GM12875 (cell line): ENCODE measurements at regions not wholly inside any gene's neighbourhood (a gene's known extent, or its start where the extent isn't known, plus 50 kb on each side); places are given as distances from the start of the nearest gene placed in this dataset.
"Not testable (repeated sequence)": the region's sequence is repeated elsewhere in the genome, so short reads cannot be mapped to it uniquely, and the experiment has no call there.

ENCODE experiments used
- H3K4me3 ChIP-seq: one replicate; pipeline ENCODE4 v1.5.1; 2011; ENCODE audit warnings: low read depth, low read length, control low read depth
- TF ChIP-seq, protein P1 (sequence below): IDR thresholded peaks from 2 replicates; pipeline ENCODE4 v1.5.1; 2011; ENCODE audit warnings: low read depth, mild to moderate bottlenecking, control low read depth, inconsistent platforms, low read length, moderate library complexity, borderline replicate concordance; ENCODE audit not compliant: insufficient read depth

- H3K4me3 ChIP-seq, result no peak overlapping the region
- TF ChIP-seq, protein P1, sequence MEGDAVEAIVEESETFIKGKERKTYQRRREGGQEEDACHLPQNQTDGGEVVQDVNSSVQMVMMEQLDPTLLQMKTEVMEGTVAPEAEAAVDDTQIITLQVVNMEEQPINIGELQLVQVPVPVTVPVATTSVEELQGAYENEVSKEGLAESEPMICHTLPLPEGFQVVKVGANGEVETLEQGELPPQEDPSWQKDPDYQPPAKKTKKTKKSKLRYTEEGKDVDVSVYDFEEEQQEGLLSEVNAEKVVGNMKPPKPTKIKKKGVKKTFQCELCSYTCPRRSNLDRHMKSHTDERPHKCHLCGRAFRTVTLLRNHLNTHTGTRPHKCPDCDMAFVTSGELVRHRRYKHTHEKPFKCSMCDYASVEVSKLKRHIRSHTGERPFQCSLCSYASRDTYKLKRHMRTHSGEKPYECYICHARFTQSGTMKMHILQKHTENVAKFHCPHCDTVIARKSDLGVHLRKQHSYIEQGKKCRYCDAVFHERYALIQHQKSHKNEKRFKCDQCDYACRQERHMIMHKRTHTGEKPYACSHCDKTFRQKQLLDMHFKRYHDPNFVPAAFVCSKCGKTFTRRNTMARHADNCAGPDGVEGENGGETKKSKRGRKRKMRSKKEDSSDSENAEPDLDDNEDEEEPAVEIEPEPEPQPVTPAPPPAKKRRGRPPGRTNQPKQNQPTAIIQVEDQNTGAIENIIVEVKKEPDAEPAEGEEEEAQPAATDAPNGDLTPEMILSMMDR, result no peak
Measured at GRCh38 chr14:86334355-86334754, 804.4 kb downstream of the FLRT2 start.

GRCh38 chr14:86333493-86333892, 803.5 kb downstream of the FLRT2 start:
- no peak overlapping the region for H3K4me3 ChIP-seq
- TF ChIP-seq, protein P1, result no peak

GRCh38 chr14:86331341-86331740, 801.4 kb downstream of the FLRT2 start:
- TF ChIP-seq, protein P1, result no peak
- H3K4me3 ChIP-seq, result no peak overlapping the region

GRCh38 chr14:86321151-86321550, 791.2 kb downstream of the FLRT2 start:
- TF ChIP-seq, protein P1, result no peak
- H3K4me3 ChIP-seq, result no peak overlapping the region

DNA sequence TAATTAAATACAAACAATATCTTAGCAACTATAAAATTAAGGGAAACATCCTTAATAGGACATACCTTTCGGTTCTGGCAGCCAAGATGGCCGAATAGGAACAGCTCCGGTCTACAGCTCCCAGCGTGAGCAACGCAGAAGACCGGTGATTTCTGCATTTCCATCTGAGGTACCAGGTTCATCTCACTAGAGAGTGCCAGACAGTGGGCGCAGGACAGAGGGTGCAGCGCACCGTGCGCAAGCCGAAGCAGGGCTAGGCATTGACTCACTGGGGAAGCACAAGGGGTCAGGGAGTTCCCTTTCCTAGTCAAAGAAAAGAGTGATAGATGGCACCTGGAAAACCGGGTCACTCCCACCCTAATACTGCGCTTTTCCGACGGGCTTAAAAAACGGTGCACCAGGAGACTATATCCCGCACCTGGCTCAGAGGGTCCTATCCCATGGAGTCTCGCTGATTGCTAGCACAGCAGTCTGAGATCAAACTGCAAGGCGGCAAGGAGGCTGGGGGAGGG, 782.3 kb downstream of the FLRT2 start:
- not testable (repeated sequence) for H3K4me3 ChIP-seq

DNA sequence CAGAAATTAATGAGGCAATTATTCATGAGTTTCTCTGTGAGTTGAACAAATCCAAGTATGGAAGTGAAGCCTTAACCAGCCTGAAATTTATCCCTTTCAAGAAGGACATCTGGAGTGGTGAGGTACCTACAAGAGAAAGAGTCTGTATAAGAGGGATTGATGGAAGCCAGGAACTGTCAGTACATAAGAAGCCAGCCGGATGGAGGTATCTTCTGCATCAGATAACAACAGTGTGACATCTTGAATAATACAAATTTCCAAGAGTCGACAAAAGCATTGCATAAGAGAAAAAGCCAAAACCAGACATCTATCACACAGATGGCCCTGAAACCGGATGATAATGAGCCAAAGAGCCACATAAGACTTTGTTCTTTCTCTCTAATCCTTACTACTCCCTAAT, 781.2 kb downstream of the FLRT2 start:
- no peak overlapping the region for H3K4me3 ChIP-seq
- TF ChIP-seq, protein P1, result no peak

DNA sequence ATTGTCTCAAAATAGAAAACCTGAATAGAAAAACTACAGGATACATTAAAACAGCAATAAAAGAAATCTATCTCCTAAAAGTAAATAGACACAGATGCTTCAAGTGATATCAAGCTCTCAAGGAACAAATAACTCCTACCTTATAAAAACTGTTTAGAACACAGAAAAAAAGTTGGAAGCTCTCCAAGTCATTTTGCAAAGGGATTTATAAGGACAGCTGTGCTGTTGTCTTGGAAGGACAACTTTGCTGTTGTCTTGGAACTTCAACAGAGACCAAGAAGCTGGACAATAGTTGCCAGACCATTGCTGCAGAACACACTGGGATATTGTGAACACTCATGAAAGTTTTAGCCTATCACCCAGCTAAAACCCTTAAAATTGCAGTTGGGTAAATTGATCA, 780.7 kb downstream of the FLRT2 start:
- TF ChIP-seq, protein P1, result no peak
- H3K4me3 ChIP-seq, result no peak overlapping the region

- no peak overlapping the region for H3K4me3 ChIP-seq
- TF ChIP-seq, protein P1, result no peak
Measured at GRCh38 chr14:86310148-86310547, 780.2 kb downstream of the FLRT2 start.
